Brain microvascular endothelial cell (primary cell): ENCODE measurements at regions not wholly inside any gene's neighbourhood (a gene's known extent, or its start where the extent isn't known, plus 50 kb on each side); places are given as distances from the start of the nearest gene placed in this dataset.

ENCODE experiments used
- DNase-seq: peaks from one replicate; pipeline ENCODE4 v3.0.0-alpha.2; 2020
- H3K27ac ChIP-seq: fragments of 250-450 bp; sonication (Bioruptor Pico); 2 replicates; pipeline ENCODE4 v1.5.1; 2020; ENCODE audit warnings: mild to moderate bottlenecking, moderate library complexity
- H3K27me3 ChIP-seq: fragments of 250-450 bp; sonication (Bioruptor Pico); replicated peaks from 2 replicates; pipeline ENCODE4 v1.5.1; 2020; ENCODE audit warnings: mild to moderate bottlenecking
- H3K36me3 ChIP-seq: fragments of 250-450 bp; sonication (Bioruptor Pico); replicated peaks from 2 replicates; pipeline ENCODE4 v1.5.1; 2020; ENCODE audit warnings: mild to moderate bottlenecking
- H3K4me3 ChIP-seq: 2 replicates; pipeline ENCODE4 v1.5.1; 2011; ENCODE audit warnings: low read depth, mild to moderate bottlenecking, control low read depth, low read length, moderate library complexity
- CTCF ChIP-seq: IDR thresholded peaks from 2 replicates; pipeline ENCODE4 v1.5.1; 2011; ENCODE audit warnings: low read depth, mild to moderate bottlenecking, moderate library complexity, low read length, control low read depth, inconsistent platforms; ENCODE audit errors: missing control alignments
- in situ Hi-C: cut with HindIII; loops from 2 replicates; pipeline ENCODE4 v1.10.0; 2017; ENCODE audit warnings: low sequenced_read_pairs, low pct_ligation_motif_present

- Histone ChIP-seq H3K27me3 (no peaks in the 10 kb centered on the region), H3K27ac (no peak overlapping the region), H3K4me3 (no peak overlapping the region), H3K36me3 (no peaks in the 10 kb centered on the region)
- no peak for TF ChIP-seq CTCF
- DNase-seq = no peak
- in situ Hi-C loops = loop anchor here (25.0 kb wide), 1 partner anchor 355 kb away; no protein-coding TSS in a partner anchor
Observed at GRCh38 chr11:128282053-128282452, 305.3 kb downstream of the ETS1 start.

GRCh38 chr11:128279866-128280265 is 307.5 kb downstream of the ETS1 start:
- TF ChIP-seq CTCF = no peak
- Histone ChIP-seq H3K27ac (no peak overlapping the region), H3K36me3 (no peaks in the 10 kb centered on the region), H3K4me3 (no peak overlapping the region), H3K27me3 (no peaks in the 10 kb centered on the region)
- no peak for DNase-seq
- in situ Hi-C loops = loop anchor here (25.0 kb wide), 1 partner anchor 357 kb away; no protein-coding TSS in a partner anchor

- no peak for DNase-seq
- Histone ChIP-seq H3K27ac (no peak overlapping the region), H3K36me3 (no peaks in the 10 kb centered on the region), H3K4me3 (no peak overlapping the region), H3K27me3 (no peaks in the 10 kb centered on the region)
- TF ChIP-seq CTCF = no peak
- in situ Hi-C loops = no loop called here
Observed at GRCh38 chr11:128273736-128274135, 313.6 kb downstream of the ETS1 start.

GRCh38 chr11:128271401-128271800 is 316.0 kb downstream of the ETS1 start:
- H3K27ac ChIP-seq = no peak overlapping the region
- no peak for TF ChIP-seq CTCF

GRCh38 chr11:128269466-128269865 is 317.9 kb downstream of the ETS1 start:
- H3K36me3 ChIP-seq = no peaks in the 10 kb centered on the region
- no peak for TF ChIP-seq CTCF
- in situ Hi-C loops = no loop called here
- no peaks in the 10 kb centered on the region for H3K27me3 ChIP-seq
- H3K4me3 ChIP-seq = no peak overlapping the region
- no peak for DNase-seq
- H3K27ac ChIP-seq = no peak overlapping the region

More at GRCh38 chr11:128271401-128271800, 316.0 kb downstream of the ETS1 start:
- Histone ChIP-seq H3K4me3 (no peak overlapping the region), H3K36me3 (no peaks in the 10 kb centered on the region), H3K27me3 (no peaks in the 10 kb centered on the region)
- in situ Hi-C loops = no loop called here
- no peak for DNase-seq

GRCh38 chr11:128266893-128267292 is 320.5 kb downstream of the ETS1 start:
- Histone ChIP-seq H3K27me3 (no peaks in the 10 kb centered on the region), H3K27ac (no peak overlapping the region), H3K4me3 (no peak overlapping the region), H3K36me3 (no peaks in the 10 kb centered on the region)
- no peak for TF ChIP-seq CTCF
- no peak for DNase-seq
- in situ Hi-C loops = no loop called here
